OCI-LY7 (cell line): ENCODE measurements at regions not wholly inside any gene's neighbourhood (a gene's known extent, or its start where the extent isn't known, plus 50 kb on each side); places are given as distances from the start of the nearest gene placed in this dataset.

Experiments used
- BruUV-seq: library from RNA; stranded (reverse); fragments of 400-500 nt; replicated peaks from 2 replicates; lab custom pipeline; 2021; lab: Mats Ljungman, UMichigan
- CTCF ChIA-PET: fragments of 300-600 bp; sonication (Branson Sonifier 250); formaldehyde crosslinking; loops from one replicate; lab custom pipeline; 2022; ENCODE audit warnings: antibody characterized with exemption; ENCODE audit not compliant: unreplicated experiment; lab: Charles Lee
- POLR2A ChIA-PET: fragments of 300-600 bp; sonication (Branson Sonifier 250); formaldehyde crosslinking; loops from one replicate; lab custom pipeline; 2022; ENCODE audit warnings: antibody characterized with exemption; lab: Charles Lee
- DNase-seq: peaks from one replicate; pipeline ENCODE4 v3.0.0-alpha.2; 2015; ENCODE audit warnings: low spot score
- H2AFZ ChIP-seq: fragments of 200-600 bp; sonication (generic), shearing (Covaris generic); 2 replicates; pipeline ENCODE4 v1.6.1; 2014; ENCODE audit warnings: mild to moderate bottlenecking, antibody characterized with exemption, low read length, moderate library complexity
- H3K27ac ChIP-seq: fragments of 200-600 bp; sonication (generic); 2 replicates; pipeline ENCODE4 v1.5.1; 2014; ENCODE audit warnings: mixed run types, low read depth, mild to moderate bottlenecking, moderate library complexity, low read length, inconsistent platforms; ENCODE audit not compliant: poor library complexity, severe bottlenecking
- H3K36me3 ChIP-seq: fragments of 200-600 bp; sonication (generic); 2 replicates; pipeline ENCODE4 v1.6.1; 2014; ENCODE audit warnings: mild to moderate bottlenecking, antibody characterized with exemption, low read length, moderate library complexity, mixed read lengths; ENCODE audit not compliant: insufficient read depth
- H3K4me1 ChIP-seq: fragments of 200-600 bp; sonication (generic); 2 replicates; pipeline ENCODE4 v1.5.1; 2014; ENCODE audit warnings: mild to moderate bottlenecking, low read length; ENCODE audit not compliant: insufficient read depth, poor library complexity, severe bottlenecking
- H3K4me2 ChIP-seq: fragments of 200-600 bp; sonication (generic); 2 replicates; pipeline ENCODE4 v1.6.1; 2014; ENCODE audit warnings: mild to moderate bottlenecking, low read length
- H3K4me3 ChIP-seq: fragments of 200-600 bp; sonication (generic); 2 replicates; pipeline ENCODE4 v1.5.1; 2014; ENCODE audit warnings: mild to moderate bottlenecking, low read depth, low read length; ENCODE audit not compliant: poor library complexity, severe bottlenecking
- H3K79me2 ChIP-seq: fragments of 200-600 bp; sonication (generic); 2 replicates; pipeline ENCODE4 v1.6.1; 2016; ENCODE audit warnings: low read depth, mild to moderate bottlenecking, low read length, moderate library complexity, mixed read lengths; ENCODE audit not compliant: insufficient read depth
- H3K9me2 ChIP-seq: fragments of 200-600 bp; sonication (generic); 2 replicates; pipeline ENCODE4 v1.6.1; 2016; ENCODE audit warnings: mild to moderate bottlenecking, low read length, mixed read lengths; ENCODE audit not compliant: insufficient read depth
- H3K9me3 ChIP-seq: fragments of 200-600 bp; sonication (generic); 2 replicates; pipeline ENCODE4 v1.6.1; 2014; ENCODE audit warnings: mild to moderate bottlenecking, mixed run types, low read length, mixed read lengths
- H4K20me1 ChIP-seq: fragments of 200-600 bp; sonication (generic); 2 replicates; pipeline ENCODE4 v1.6.1; 2014; ENCODE audit warnings: mild to moderate bottlenecking, antibody characterized with exemption, low read length, moderate library complexity, mixed read lengths; ENCODE audit not compliant: insufficient read depth
- CTCF ChIP-seq: fragments of 200-600 bp; sonication (generic); conservative IDR thresholded peaks from 2 replicates; pipeline ENCODE4 v1.5.1; 2014; ENCODE audit warnings: mild to moderate bottlenecking, antibody characterized with exemption, low read length, moderate library complexity, mixed read lengths
- EZH2phosphoT487 ChIP-seq: fragments of 200-600 bp; sonication (generic); IDR thresholded peaks from 2 replicates; pipeline ENCODE4 v1.6.1; 2018; ENCODE audit warnings: low read depth, borderline replicate concordance, mild to moderate bottlenecking, mixed run types, antibody characterized with exemption, low read length, moderate library complexity, mixed read lengths
- intact Hi-C: fragments of 100-400 bp; cut with micrococcal nuclease; formaldehyde crosslinking; loops from one replicate; pipeline ENCODE4 v1.10.0; 2022; ENCODE audit not compliant: unreplicated experiment

GRCh38 chr7:69109246-69109645 lies 489.0 kb upstream of the AUTS2 start:
- no peak overlapping the region for H2AFZ ChIP-seq
- intact Hi-C loops: no loop called here
- TF ChIP-seq CTCF (no peak), EZH2phosphoT487 (no peak)
- ChIA-PET CTCF (no interaction called here), POLR2A (no interaction called here)
- DNase-seq: no peak
- H3K79me2 ChIP-seq: no peaks in the 10 kb centered on the region
- H3K4me3 ChIP-seq: no peak overlapping the region
- no peaks in the 10 kb centered on the region for H3K9me3 ChIP-seq
- H3K36me3 ChIP-seq: no peaks in the 10 kb centered on the region
- no peaks in the 10 kb centered on the region for H3K4me1 ChIP-seq
- no peaks in the 10 kb centered on the region for H3K9me2 ChIP-seq
- no peak overlapping the region for H3K27ac ChIP-seq
- H3K4me2 ChIP-seq: no peak overlapping the region
- BruUV-seq: no TSS peak
- no peaks in the 10 kb centered on the region for H4K20me1 ChIP-seq

GRCh38 chr7:69109879-69110278 lies 488.4 kb upstream of the AUTS2 start:
- TF ChIP-seq EZH2phosphoT487 (no peak), CTCF (no peak)
- intact Hi-C loops: no loop called here
- H3K9me2 ChIP-seq: no peaks in the 10 kb centered on the region
- H4K20me1 ChIP-seq: no peaks in the 10 kb centered on the region
- no peaks in the 10 kb centered on the region for H3K36me3 ChIP-seq
- BruUV-seq: no TSS peak
- no peaks in the 10 kb centered on the region for H3K4me1 ChIP-seq
- ChIA-PET CTCF (no interaction called here), POLR2A (no interaction called here)
- no peak overlapping the region for H3K4me2 ChIP-seq
- no peak for DNase-seq
- H3K9me3 ChIP-seq: no peaks in the 10 kb centered on the region
- H3K79me2 ChIP-seq: no peaks in the 10 kb centered on the region
- no peak overlapping the region for H3K4me3 ChIP-seq
- no peak overlapping the region for H2AFZ ChIP-seq
- H3K27ac ChIP-seq: no peak overlapping the region

- BruUV-seq: no TSS peak
- Histone ChIP-seq H4K20me1 (no peaks in the 10 kb centered on the region), H3K9me3 (no peaks in the 10 kb centered on the region), H3K4me3 (no peak overlapping the region), H3K27ac (no peak overlapping the region), H3K79me2 (no peaks in the 10 kb centered on the region), H3K36me3 (no peaks in the 10 kb centered on the region), H3K4me1 (no peaks in the 10 kb centered on the region), H2AFZ (no peak overlapping the region), H3K9me2 (no peaks in the 10 kb centered on the region), H3K4me2 (no peak overlapping the region)
- intact Hi-C loops: no loop called here
- TF ChIP-seq EZH2phosphoT487: no peak
- no peak for TF ChIP-seq CTCF
- CTCF ChIA-PET: no interaction called here
- no peak for DNase-seq
- POLR2A ChIA-PET: no interaction called here
These were observed 487.7 kb upstream of the AUTS2 start for GRCh38 chr7:69110450-69111050.
